UCSD-AML1 (cell line): ENCODE measurements at regions not wholly inside any gene's neighbourhood (a gene's known extent, or its start where the extent isn't known, plus 50 kb on each side); places are given as distances from the start of the nearest gene placed in this dataset.
"Not testable (repeated sequence)": the region's sequence is repeated elsewhere in the genome, so short reads cannot be mapped to it uniquely, and the experiment has no call there.

Experiments used
- DNase-seq: peaks from one replicate; lab custom pipeline; 2025; ENCODE audit not compliant: unreplicated experiment; lab: John Stamatoyannopoulos, UW

DNA sequence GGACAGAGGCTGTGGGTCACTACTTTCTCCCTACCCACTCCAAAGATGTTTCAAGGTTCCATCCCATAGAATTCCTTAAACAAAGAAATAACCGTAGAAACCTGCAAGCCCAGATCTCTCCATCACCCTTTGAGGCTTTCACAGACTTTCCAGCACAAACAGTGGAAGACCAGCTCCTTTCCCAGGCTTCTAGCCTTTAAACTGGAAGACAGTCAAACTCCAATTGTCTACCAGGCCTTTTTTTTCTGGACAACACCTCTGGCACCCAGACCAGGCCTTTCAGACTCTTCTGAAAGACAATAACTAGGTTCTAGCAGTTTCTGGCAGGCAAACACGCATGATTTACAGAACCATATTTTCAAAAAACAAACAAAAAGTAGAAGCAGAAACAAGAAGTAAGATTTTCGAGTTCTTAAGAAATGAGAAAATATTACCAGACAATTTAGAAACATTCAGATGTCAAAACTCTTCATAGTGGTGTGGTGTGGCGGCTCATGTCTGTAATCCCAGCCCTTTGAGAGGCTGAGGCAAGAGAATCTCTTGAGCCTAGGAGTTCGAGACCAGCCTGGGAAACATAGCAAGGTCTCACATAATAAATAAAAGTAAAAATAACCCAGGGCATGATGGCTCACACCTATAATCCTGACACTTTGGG is 73.0 kb upstream of the EPCAM start:
- no peak for DNase-seq

DNA sequence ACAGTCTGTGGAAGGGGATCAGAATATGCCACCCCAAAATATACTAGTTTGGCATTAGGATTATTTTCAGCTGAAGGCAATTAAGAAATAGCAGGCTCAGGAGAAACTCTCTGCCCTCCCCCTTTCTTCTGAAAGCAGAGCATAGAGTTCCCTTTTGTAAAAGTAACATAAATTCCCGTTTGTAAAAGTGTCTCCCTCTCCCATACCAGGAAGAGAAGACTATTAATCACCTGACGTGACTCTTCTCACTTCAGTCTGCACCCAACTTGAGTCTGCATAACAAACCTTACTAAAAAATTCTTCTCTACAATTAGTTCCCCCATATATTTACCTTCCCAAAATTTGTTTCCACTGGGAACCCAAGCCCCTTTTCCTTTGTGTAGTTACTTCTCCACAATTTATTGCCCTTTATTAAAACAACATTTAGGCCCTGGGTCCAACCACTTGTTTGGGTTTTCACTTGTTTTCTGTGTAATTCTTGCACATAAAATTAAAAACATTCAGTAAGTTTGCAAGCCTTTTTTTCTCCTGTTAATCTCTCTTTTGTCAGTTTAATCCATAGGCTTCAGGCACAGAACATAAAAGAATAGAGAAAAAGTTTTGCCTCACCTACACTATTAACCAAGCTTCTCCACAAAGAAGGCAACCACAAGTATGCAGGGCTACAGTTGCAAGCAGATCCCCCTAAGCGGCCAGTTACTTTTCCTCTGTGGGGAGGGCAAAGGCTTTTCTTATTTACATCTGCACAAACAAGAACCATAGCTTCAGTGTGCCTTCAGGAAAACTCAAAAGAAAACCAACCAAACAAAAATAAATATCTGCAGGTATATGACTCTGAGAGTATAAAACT is 73.8 kb upstream of the EPCAM start:
- DNase-seq = no peak

DNA sequence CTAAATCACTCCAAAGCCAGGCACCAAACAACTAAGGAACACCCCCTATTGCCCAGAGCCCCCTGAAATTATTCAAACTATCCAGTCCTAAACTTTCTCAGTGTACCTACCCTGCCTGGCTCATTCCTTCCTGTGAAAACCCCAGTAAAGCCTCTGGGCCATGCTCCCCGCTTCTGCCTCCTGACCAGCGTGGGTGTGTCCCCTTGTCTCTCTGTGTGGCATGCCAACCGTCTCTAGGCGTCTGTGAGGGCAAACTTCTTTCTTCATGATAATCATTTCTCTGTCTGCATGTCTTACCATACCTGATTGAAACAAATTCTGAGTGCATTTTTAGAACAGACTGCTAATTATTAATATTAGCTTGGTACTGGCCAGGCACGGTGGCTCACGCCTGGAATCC is 75.1 kb upstream of the EPCAM start:
- no peak for DNase-seq

DNA sequence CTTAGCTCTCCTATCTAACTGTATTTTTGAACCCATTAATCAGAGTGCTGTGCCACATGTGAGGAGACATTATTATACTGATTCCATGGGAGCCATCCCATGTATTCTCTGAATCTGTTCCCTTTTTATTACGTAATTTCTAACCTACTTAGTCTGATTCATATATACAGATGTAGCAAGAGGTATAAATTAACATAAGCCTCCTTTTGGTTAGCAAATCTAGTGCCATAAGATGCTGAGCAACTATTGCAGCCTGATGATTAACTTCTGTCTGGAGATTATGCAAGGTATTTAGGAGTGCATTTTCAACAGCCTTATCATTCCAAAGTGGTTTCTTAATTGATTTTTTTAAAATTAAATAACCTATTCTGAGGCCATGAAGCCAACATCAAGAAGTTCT is 80.2 kb upstream of the EPCAM start:
- DNase-seq = no peak

DNA sequence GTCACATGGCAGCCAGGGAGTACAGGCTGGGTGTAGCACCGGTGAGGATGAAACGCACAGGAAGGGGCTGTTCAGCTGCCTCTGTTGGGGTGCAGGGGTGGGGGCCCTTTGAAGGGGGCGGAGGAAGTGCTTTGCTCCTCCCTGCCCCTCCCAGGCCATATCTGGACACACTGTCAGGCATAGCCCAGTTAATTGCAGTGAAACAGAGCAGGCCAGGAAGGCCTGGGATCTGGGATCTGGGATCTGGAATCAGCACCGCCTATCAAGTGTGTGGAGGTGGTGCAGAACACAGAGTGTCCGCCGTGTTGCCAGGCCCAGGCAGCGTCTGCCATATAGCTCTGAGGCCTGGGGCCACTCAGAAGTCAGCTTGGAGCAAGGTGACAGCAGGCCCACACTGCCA is 85.5 kb upstream of the EPCAM start:
- no peak for DNase-seq

DNA sequence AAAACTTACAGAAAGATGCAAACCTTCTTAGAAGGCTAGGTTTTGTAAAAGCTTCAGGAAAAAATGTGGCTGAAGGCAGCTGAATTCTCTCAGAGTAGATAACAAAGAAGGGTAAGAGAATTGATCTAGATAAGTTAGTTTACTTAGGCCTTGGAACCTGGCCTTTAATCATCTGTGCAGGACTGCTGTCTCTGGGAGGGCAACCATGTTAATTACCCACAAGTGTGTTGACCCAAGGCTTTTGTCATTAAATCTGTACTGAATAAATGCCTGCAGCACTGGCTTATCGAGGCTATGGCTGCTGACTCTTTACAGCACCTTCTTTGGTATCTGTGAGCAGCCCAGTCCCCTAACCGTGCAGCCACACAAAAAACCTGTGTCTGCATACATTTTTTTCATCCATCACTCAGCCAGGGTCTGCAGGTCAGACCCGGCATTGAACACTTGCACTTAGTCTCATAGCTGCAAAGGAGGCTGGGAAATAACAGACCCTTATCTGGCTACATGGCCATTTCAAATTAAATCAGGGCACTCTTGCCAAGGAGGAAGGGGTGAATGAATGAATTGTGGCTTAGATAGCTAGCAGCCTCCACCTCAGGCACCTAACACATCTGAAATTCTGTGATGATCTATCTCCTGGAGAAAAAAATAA is 86.4 kb upstream of the EPCAM start:
- no peak for DNase-seq

DNA sequence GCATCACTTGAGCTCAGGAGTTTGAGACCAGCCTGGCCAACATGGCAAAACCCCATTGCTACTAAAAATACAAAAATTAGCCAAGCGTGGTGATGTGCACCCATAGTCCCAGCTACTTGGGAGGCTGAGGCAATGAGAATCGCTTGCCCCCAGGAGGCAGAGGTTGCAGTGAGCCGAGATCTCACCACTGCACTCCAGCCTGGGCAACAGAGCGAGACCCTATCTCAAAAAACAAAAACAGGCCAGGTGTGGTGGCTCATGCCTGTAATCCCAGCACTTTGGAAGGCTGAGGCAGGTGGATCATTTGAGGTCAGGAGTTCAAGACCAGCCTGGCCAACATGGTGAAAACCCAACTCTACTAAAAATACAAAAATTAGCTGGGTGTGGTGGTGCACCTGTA is 89.6 kb upstream of the EPCAM start:
- DNase-seq = not testable (repeated sequence)

DNA sequence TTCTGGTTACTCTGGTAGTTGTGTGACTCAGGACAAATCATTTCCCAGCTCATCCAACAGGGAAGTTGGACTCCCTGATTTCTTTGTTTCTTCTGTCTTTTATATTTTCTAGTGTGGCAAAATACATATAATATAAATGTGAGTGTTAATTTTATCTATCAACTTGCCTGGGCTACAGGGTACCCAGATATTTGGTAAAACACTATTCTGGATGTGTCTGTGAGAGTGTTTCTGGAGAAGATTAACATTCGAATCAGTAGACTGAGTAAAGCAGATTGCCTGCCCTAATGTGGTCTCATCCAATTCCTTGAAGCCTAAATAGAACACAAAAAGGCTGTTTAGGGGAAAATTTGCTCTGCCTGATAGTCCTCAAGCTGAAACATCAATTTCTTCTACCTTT is 91.1 kb upstream of the EPCAM start:
- DNase-seq = no peak

DNA sequence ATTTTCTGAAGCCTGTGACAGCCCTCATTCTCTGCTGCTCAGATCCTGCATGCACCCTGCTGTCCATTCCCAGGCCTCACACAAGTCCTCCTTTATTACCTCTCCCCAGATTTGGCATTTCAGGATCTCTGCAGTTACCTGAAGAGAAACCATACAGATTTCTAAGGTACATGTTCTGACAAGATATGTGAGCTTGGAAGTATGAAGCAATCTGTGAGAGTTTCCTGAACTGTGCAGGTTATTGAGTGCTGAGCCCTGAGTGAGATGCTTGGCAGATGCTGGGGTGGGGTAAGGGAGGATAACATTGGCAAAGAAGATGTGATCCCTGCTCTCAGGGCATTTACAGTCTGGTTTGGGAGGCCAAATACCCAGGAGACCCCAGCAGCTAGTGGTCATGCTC is 91.9 kb upstream of the EPCAM start:
- DNase-seq = no peak

DNA sequence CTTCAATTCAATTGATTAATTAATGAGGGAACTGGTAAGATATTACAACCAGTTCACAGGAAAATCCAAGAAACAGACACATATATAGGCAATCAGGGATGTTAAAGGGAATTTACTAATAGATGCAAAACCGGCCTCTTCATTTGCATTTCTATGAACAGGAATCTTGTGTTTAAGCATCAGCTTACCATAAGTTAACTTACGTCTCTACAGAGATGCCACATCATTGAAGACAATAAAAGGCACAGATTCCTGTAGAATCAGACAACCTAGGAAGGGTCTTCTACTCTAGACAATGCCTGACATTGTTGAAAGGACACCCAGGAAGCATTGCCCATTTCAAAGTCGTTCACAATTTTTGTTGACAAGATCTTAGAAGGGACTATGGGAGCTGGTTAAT is 93.0 kb upstream of the EPCAM start:
- DNase-seq = no peak

DNA sequence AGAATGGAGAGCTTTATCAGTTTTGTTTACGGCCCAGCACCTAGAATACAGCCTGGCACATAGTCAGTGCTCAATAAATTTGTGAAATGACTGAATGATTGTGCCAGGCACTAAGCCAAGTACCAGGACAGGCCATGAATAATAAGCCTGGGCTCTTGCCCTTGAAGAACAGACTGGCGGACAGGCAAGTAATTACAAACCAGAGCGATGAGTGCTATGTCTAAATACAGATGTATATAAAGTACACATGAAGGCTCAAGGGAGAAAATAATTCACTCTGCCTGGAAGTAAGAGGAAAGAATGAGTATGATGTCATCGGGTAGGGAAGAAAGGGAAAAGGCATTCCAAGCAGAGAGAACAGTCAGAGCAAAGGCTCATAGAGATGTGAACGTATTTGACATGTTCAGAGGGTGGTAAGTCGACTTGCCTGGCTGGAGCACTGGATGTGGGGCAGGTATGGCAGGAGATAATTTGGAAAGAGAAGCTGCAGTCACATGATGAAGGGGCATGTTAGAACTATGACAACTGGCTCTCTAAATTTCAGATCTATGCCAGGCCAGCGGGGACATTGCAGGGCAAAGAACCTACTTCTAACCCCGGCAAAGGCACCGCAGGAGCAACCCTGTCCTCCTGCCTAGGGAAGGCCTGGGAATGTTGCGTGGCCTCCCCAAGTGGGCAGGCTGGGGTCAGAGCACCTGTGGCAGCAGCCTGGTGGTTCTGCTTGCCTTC is 94.9 kb upstream of the EPCAM start:
- DNase-seq = no peak

DNA sequence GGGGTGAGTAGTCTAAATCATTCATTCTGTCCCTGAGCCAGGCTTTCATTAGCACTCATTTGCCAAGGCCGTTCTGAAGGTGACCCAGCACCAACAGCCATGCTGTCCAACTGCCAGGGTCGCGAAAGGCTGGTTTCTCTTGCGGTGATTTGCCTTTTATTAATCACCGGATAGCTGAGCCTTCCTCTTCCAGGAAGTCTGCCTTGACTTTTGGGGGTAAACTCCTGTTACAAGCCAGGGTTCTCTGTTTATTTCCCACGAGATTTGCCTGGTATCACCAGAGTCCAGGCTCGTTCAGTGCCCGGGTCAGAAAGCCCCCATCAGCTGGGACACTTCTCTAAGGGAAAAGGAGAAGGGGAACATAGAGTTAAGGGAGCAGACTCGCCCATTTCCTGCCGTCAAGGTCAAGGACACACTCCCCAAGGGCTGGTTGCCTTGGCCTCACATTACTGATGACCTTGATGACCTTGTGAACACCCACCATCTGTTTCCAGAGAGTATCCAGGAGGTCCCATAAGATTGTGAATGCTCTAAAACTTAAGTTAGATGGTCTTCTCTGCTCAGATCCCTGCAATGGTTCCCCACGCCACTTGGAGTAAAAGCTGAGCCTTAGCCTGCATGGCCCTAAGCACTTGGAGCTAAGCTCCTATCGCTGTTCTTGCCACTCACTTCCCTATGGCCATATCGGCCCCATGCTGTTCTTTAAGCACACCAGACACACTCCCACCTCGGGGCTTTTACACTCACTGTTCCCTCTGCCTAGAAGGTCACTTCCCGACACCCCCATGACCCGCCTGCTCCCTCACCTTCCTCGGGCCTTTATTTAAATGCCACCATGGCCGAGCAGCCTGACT is 96.0 kb upstream of the EPCAM start:
- DNase-seq = no peak

DNA sequence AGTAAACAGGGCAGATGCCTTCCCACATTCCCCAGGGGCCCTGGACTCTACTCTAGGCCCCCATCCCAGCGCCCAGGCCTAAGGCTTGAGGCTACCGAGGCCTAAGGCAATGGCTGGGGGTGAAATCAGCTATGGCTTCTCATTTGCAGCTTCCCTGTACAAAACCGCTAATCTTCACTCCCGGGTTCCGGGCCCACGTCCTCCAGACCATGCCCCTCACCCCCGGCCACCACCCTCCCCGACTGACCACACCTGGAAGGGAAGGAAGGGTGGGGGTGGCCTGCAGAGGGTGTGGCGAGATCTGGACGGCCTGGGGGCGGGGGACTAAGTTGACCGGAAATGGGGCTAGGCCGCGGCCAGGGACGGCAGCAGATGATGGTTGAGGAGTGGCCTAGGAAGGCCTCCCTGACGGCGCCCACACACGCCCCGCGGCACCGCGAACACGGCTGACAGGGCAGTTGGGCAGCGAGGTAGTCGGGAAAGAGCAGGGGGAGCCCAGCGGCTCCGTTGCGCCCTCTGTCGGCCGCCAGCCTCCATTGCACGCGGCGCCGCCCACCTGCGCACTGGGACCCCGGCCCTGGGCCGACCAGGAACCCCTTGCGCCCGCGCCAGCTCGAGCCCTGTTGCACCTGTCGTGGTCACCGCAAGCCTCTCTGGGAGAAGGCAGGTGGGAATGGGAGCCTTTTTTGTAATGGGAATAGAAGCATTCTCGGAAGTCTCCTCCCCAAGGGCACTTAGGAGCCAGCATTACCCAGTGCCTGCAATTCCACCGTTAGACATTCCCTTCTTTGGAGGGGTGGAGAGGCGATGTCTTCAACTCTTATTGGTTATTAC is 95.9 kb upstream of the CALM2 start:
- peak; percentile 73 for DNase-seq

DNA sequence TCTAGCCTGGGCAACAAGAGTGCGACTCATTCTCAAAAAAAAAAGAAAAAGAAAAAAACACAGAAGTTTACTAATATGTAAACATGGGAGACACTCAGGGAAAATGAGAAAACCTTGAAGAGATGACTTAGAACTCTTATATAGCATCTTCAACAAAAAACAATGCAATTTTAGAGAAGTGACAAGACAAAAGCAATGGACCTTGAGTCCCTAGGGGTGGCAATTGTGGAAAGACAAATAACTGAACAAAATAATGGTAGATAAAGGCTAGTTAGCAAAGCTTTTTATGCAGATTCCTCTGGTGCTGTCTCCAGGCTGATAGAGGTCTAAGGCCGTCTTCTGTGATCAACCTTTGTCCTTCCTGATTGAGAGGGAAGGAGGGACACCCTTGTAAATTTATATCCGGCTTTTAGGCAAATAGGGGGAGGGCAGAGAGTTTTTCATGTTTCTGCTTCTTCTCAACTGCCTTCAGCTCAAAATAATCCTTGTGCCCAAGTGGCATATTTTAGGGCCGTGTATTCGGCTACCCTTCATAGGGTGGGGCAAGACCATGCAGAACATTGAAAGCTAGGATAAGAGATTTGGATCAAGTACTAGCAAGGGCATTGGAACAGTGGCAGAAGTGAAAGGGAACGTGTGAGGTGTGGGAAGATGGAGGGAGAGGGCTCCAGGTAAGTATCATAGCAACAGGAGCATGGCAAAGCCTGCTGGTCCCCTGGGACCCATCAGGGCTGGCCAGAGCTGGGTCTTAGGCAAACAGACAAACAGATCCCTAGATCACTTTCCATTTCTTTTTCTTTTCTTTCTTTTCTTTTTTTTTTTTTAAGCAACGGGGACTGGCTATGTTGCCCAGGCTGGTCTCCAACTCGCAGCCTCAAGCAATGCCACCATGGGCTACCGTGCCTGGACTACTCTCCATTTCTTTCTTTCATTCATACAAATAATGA is 95.0 kb upstream of the CALM2 start:
- DNase-seq = no peak

DNA sequence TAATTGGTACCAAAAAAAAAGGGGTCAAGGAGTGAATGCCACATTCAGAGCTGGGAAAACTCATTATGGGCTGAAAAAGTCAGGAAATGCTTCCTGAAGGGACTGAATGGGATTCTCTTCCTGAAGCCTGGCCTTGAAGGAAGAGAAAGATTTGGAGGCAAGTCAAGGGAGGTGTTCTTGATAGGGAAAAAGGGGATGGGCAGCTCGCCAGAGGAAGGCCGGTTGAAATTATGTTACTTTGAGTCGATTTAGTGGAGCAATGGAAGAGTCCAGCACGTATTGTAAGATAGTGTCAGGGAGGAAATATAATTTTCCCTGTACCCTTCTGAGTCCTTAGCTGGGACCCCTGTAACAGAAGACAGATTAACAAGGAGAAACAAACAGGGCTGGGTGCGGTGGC is 94.1 kb upstream of the CALM2 start:
- DNase-seq = no peak

DNA sequence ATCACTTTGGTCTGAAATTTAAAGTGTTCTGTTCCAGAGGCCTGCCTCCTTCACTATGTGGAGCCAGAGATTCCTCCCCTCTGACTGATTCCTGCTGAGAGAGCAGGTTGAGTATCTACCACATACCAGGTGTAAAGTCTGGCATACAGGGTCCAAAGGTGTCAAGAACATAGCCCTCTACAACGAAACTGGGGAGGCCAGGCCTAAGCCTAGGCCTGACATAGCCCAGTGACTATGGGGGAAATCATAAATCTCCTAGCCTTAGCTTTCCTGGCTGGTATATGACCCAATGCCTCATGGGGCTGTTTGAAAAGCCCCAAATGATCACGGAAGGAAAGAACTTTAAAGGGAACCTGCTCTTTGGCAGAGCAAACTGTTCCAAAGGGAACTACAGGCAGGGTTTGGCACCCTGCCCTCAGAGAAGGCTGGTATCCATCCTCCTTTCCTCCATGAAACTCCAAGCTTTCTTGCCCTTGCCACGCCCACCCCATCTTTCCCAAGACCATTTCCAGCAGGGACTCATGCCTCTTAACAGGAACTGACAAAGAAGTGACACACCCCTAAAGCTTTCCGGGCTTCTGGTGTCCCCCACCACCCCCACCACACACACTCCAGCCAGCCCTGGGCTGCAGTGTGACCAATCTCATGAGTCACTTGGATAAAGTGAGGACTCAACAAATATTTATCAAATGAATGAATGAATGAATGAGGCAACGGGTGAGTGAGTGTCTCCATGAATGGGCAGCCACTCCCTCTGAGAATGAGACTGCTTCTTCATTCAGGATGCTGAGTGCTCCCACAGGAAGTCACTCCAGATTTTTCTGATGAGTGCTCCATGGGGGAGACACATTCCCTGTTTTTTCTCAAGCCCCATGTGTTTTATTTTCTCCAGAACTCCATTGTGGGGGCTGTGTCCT is 93.3 kb upstream of the CALM2 start:
- no peak for DNase-seq

DNA sequence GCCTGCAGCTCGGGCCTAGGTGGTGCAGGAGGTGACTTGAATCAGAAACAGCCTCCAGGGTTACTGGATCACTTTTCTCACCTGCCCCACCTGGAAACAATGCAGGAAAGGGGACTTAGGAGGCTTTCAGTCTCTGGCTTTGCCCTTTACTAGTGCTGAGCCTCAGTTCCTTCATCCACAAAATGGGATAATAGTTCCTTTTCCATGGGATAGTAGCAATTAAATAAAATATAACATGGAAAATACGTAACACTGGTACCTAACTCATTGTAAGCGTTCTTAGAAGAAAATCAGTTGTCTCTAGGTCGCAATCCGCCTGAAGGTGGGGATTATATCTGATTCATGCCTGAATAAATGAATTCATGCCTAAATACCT is 91.4 kb upstream of the CALM2 start:
- no peak for DNase-seq
